M059J (cell line): ENCODE measurements at regions not wholly inside any gene's neighbourhood (a gene's known extent, or its start where the extent isn't known, plus 50 kb on each side); places are given as distances from the start of the nearest gene placed in this dataset.

Experiments
- DNase-seq: peaks from one replicate; pipeline ENCODE4 v3.0.0-alpha.2; 2012; ENCODE audit warnings: low read depth

DNA sequence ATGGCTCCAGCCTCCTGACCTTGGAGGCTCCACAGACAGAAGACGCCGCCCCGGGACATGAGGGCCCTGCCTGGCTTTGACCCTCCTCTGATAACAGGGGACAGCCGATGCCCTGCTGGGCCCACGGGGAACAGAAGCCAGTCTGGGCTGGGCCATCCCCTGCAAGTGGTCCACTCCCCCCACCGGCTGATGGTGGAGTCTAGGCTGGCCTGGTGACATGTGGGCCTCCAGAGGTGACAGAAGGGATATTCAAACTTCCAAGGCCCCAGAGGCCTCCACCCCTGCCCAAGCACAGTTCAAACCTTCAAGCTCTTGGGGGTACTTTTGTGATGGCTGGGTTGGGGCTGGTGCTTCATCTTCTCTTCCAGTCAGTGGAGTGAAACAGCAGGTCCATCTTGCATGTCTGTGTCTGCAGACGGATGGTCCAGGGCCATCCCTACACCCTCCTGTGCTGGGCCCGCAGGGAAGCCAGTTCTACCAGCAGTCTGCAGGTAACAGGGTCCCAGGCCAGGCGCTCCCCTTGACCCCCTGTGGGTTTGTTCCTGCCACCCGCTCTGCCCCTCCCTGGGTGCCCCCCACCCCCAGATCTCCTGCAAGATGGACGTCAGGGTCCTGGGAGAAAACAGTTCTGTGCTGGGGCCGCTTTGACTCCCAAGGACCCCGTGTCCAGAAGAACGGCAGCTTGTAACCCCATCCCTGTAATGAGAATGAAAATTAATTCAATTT lies 929.9 kb downstream of the BRD1 start:
- DNase-seq: no peak

DNA sequence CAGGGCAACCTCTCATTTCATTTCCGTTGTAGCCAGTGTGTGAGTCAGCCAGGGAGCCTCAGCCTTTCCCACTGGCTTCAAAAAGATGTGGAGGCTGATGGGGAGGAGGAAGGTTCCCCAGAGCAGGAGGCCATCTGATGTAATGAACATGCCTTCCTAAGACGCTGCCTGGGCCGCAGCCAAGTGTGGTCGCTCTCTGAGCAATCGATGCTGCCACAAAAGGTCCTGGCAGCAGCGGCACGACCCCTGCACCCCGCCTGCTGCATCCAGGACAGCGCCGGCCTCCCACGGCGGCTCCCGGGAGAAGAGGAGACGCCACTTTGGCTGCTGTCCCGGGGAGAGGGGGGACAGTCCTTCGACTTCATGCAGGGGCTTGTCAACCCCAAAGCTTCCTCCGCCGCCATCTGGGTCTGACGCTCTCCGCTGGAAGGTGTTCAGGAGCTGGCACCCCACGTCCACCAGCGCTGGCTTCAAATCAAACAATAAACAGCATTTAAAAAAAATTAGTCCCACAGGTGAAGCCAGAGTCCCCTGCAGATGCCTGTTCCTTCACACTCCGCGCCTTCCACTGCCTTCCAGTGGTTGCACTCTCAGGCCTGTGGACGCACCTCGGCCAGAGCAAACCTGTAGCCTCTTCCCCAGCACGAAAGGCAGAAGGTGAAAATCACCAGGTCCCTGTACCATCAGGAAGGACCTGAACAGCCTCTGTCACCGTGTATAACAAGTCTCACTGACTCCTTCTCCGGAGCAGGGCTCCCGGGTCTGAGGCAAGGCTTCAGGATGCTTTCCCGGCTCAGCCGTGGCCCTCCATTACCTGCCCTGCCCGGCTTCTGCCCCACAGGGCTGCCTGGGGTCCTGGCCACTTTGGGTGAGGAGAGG lies 930.7 kb downstream of the BRD1 start:
- peak; percentile 1 for DNase-seq

DNA sequence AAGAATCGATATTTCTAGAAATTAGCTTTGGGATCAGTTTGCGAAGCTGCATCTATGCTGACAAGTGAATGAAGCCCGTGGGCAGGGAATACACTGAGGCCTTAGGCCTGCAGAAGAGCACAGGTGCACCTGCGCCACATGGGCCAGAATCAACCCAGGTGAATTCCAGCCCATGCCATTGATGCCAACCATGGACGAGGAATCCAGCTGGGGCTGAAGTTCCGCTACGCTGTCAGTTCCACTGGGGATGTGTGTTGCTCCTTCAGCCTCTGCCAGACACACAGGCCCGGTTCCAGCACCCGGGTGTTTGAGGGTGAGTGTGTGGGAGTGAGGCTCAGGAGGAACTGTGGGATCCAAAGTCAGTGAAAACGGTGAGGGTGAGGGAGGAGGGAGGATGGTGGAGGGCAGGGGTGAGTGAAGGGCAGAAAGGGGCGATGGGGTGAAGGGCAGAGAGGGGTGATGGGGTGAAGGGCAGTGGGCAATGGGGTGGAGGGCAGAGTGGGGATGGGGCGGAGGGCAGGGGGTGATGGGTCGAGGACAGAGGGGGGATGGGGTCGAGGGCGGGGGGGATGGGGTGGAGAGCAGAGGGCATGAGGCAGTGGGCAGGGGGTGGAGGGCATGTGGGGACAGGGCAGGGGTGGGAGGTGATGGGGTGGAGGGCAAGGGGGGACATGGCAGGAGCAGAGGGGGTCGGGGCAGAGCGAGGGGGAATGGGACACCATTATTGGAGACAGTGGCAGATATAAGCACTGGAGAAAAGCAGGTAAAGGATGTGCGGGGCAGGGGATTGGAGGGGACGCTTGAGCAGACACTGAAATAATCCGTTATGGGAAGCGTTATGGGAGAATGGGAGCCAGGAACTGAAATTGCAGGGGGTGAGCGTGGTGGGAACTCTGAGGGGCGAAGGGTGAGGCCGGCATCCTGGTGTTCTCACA lies 931.6 kb downstream of the BRD1 start:
- DNase-seq: no peak

DNA sequence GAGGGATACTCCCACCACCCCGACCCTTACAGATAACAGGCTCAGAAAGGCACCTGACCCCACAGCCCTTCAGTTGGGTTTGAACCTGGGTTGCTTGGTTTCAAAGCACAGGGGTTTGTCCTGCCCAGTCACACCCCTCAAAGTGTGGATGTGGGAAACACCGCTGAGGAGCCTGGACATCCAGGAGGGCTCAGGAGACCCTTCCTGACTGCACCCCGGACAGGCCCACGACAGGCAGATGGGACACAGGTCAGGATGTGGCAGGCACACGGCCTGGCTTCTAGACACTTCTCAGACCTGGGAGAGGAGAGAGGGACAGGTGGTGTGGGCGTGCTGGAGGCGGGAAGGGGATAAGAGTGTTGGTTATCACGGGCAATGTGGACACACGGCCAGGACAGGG lies 932.3 kb downstream of the BRD1 start:
- no peak for DNase-seq

DNA sequence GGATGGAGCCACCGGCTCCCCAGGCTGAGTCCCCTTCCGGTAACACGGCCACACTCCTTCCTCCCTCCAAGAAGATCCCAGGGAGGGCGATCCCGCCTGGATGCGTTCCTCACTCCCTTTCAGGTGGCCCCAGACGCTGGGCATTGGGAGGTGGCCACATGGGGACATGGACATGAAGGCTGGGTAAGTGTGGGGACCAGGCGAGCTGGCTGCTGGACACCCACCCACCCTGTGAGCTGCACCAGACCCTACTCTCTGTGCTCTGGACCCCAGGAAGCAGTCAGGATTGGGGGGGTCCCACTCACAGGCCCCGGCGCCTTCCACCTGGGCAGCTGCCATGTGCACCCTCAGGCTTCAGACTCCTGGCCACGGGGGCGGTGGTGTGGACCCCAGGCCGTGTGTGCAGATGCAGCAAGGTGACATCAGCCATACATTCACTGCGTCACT lies 932.8 kb downstream of the BRD1 start:
- no peak for DNase-seq

DNA sequence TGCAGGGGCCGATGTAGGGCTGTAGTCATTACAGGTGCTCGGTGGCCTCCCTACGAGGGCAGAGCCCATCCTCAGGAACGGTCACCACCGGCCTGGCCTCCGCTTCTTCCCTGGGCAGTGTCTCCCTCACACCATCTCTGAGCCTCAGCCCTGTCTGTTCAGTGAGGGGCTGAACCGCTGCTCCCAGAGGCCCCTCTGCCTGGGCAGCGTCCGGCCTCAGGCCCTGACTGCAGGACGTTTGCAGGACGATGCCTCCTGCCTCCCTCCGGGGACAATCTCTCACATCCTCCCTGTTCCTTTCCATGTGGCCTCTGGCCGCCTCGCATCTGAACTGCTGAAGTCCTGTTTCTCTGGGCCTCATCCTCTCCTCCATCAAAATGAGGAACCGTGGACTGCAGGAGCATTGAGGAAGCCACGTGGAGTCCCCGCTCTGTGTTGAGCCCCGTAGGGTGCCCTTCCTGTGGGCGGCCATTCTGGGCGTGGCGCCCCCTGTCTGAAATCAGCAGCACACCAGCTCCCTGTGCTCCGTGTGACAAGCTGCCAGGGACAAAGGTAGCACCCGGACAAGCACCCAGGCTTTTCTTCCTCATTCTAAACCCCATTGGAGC lies 933.5 kb downstream of the BRD1 start:
- DNase-seq: no peak

DNA sequence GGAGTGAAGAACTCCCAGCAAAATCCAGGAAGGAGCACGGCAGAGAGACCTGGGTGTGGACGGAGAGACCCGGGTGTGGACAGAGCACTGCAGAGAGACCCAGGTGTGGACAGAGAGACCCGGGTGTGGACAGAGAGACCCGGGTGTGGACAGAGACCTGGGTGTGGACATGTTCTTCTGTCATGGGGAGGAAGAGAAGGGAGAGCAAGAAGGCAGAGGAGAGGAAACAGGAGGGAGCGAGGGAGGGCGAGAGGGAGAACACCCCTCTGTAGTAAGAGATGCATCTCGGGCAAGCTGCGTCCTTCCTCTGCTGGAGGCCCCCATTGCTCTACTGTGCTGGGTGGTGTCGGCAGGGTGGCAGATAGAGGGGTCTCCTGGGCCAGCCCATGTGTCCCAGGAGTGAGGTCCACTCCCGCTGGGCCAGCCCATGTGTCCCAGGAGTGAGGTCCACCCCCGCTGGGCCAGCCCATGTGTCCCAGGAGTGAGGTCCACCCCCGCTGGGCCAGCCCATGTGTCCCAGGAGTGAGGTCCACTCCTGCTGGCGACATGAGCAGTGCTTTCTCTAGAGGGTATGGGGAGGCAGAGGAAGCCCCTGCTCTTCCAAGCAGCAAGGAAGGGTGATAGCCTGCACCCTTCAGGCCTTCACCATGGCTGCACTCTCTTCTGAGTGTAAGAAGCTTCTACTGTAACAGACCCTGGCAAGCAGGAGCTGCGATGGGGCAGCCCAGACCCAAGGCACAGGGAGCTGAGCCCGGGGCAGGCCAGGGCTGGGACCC lies 934.2 kb downstream of the BRD1 start:
- no peak for DNase-seq

DNA sequence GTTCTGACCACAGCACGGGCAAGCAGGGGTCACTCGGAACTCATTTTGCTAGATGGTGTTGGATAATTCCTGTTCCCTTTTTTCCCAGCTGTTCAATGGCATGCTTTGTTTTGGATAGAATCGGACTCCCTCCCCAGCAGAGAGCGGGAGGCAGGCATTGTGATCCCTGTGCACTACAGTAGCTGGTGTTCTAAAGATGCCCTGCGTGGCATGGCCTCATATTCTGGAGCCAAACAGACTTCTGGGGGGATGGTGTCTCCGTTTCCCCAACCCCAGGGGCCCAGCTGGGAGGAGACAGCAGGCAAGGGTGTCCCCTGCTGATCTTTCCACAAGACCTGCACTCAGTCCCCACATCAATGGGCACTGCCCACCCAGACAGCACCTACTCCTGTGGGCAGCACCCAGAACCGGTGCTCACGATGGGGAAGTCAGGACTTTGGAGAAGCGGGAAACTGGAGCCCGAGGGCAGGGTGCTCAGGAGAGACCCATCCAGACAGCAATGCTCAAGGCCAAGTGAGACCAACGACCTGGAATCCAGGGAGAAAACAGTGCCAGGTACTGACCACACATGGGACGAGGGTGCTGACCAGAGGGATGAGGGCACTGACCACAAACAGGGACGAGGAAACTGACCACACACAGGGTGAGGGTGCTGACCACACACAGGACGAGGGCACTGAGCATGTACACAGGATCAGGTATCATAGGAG lies 934.9 kb downstream of the BRD1 start:
- DNase-seq: no peak

DNA sequence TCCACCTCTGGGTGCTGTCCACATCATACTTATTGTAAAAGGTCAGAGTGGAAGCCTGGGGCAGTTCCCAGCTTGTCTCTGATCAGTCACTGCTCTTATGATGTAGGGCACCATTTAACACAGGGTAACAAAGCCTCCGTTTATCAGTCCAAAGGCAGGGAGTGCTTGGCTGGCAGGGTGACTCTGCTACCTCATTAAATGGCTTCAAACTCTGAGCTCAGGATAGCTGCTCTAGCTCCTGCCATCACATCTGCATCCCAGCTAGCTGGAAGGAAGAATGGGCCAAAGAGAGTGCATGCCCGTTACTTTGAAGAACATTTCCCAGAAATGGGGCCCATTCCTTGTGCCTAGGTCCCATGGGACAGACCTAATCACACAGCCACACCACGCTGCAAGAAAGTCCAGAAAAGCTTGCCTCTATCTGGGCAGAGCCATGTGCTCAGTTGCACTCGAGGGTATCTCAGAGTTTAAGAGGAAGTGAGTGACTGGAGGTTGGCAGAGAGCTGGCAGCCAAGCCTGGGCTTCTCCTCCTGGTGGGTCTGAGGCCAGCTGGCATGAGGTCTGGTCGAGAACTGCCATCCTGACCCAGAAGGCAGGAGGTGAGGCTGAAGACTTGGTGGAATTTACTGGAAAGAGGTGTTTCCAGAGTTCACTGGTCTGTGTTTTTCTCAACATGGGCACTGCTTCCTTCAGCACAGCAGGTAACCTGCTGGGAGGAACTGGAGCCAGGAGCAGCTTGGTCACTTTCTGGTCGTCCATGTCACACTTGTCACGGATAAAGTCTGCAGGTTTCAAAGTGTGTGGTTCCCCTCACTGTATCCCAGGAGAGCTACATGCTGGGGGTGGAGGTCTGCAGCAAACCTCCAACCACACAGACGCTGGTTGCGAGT lies 935.7 kb downstream of the BRD1 start:
- no peak for DNase-seq

DNA sequence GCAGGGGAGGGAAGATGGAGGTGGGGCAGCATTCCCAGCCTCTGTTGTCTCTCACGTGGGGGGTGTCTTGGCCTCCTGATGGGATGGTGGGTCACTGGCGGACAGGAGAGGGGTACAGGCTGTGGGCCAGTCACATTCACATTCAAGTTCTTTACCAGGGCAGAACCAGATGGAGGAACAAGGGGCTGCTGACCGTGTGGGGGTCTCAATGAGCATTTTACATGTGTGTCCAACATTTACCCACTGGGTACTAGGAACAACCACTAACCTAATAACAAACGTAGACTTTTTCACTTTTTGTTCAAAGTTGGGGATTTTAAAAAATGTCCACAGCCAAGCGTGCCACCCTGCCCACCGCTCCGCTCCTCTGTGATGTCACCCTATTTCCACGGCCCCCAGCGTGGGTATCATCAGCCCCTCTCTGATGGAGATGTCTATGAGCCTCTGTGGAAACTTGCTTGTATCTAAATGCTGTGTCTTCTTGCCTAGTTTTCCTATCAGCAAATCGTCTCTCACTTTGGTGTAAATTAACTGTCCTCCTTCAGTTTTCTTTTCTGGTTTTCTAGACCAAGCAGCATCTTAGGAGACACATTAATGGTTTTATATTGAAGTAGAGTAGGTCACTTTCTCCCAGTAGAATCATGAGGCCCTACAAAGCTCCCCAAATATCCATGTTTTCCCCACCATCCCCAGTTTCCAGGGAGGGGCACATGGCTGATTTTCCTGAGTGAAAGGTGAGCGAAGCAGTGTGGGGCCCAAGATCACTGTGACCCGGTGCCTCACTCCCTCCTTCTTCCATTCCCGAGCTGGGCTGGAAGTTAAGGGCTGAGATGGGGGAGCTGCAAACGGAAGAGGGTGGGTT lies 936.7 kb downstream of the BRD1 start:
- no peak for DNase-seq

DNA sequence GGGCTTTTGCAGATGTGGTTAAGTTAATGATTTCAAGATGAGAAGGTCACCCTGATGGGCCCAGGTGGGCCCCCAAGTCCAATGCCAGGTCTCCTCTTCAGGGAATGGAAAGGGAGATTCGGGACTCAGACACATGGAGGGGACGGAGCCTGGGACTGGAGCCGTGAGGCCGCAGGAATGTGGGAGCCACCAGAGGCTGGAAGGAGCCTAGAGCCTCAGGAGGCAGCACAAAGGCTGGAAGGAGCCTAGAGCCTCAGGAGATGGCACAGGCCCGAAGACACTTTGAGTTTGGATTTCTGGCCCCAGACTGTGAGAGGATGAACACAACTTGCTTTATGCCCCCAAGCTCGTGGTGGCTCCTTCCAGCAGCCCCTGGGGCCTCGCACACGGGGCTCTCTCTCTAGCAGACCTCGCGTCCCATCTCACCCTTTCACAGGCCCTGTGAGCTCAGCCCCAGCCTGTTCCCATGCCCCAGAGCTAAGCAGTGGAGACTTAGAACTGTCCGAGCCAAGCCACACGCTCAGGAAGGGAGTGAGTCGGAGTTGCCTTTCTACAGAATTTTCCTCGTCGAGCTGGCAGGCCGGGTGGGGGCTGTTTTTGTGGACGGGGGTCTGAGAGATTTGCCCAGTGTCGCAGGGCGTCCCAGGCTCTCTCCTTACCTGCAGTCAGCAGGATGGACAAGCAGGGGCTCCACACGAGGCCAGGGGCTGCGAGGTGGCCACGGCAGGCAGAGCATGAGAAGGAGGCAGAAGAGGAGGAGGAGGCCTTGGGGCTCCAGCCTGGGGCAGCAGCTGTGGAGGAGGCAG lies 937.6 kb downstream of the BRD1 start:
- DNase-seq: no peak

DNA sequence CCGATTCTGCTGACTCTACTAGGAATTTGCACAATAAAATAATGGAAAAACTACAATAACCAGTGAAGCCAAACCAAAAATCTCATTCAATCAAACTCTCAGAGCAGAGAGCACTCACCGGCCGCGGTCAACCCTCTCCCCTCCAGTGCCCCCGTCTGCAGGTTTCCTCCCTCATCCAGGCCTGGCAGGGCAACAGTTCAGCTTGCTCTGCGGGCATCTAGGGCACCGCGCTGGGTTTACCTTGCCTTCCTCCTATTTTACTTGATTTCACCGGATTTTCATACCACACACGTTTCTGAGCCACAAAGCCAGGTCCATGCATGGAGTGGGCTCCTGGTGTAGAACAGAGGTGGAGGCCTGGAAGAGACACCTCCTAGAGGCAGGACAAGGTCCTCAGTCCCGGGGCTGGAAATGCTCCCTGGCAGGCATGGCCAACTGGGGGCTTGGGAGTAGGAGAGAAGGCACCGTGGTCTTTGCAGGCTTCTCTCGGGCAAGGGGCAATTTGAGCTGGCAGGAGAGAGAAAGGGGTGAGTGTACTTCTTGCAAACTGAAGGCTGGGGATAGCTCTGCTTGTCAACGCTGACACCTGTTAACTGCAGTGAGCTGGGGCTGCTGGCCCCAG lies 938.4 kb downstream of the BRD1 start:
- DNase-seq: no peak

DNA sequence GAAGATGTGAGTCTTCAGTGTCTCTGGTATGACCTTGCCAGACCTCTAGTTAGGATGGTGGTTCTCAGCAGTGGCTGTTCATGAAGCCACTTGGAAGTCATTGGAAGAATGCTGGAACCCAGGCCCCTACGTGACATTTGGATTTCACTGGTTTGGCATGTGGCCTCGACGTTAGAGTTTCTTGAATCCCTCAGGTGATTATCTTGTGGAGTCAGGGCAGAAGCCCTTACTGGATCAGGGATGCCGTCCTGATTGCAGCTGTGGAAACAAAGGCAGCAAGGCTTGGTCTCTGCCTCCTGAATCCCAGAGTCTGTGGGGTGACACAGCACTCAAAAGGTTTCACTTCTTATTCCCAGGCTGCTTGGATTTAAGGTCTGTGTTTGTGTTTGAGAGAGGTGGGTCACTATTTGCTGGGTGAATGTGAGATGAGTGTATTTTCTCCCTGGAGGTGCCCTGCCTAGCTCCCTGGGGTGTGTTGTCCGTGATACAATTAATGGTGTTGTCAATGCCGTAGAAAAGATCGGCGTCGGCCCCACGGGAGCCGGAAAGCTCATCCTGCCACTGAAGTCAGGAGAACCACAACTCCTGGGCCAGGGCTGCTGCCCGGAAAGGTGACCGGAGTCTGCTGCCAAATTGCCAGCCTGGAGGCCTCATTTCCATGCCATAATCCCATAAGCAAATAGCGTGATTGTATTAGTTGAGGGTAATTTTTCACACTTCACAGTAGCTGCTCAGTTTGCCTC lies 939.0 kb downstream of the BRD1 start:
- no peak for DNase-seq

DNA sequence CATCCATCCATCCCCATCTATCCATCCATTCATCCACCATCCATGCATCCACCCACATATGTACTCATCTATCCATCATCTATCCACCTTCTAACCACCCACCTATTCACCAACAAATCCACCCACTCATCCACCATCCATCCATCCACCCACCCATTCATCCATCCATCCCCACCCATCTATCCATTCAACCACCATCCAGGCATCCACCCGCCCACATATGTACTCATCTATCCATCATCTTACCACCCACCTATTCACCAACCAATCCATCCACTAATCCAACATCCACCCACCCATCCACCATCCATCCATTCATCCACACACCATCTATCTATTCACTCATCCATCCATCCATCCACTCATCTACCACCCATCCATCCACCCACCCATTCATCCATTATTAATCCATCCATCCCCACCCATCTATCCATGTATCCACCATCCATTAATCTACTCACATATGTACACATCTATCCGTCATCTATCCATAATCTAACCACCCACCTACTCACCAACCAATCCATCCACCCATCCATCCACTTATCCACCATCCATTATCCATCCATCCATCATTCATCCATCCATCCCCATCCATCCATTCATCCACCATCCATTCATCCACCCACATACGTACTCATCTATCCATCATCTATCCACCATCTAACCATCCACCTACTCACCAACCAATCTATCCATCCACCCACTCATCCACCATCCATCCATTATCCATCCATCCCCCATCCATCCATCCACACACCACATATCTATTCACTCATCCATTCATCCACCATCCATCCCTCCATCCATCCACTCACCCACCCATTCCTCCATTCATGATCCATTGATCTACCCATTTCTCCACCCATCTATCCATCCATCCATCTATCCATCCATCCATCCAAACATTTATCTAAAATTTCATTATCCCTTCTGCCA lies 940.0 kb downstream of the BRD1 start:
- DNase-seq: no peak
